DMS114 treated with DMSO at 0.1 percent for 48 hours (cell line): ENCODE measurements at regions not wholly inside any gene's neighbourhood (a gene's known extent, or its start where the extent isn't known, plus 50 kb on each side); places are given as distances from the start of the nearest gene placed in this dataset.

Source experiments
- DNase-seq: peaks from one replicate; lab custom pipeline; 2025; ENCODE audit not compliant: unreplicated experiment; lab: John Stamatoyannopoulos, UW

GRCh38 chr12:4223273-4223845, 50.2 kb upstream of the CCND2 start:
- no peak for DNase-seq

- DNase-seq, result no peak
These were observed 52.3 kb upstream of the CCND2 start for GRCh38 chr12:4221258-4221620.

- no peak for DNase-seq
These were observed 52.9 kb upstream of the CCND2 start for GRCh38 chr12:4220536-4221257.

GRCh38 chr12:4217091-4217490, 56.5 kb upstream of the CCND2 start:
- DNase-seq, result no peak

- no peak for DNase-seq
These were observed 57.2 kb upstream of the CCND2 start for GRCh38 chr12:4216187-4216927.

GRCh38 chr12:4215229-4216186, 58.1 kb upstream of the CCND2 start:
- DNase-seq, result no peak

- DNase-seq, result no peak
These were observed 58.7 kb upstream of the CCND2 start for GRCh38 chr12:4214877-4215228.

- no peak for DNase-seq
These were observed 60.1 kb upstream of the CCND2 start for GRCh38 chr12:4213471-4213870.

GRCh38 chr12:4212845-4213244, 60.7 kb upstream of the CCND2 start:
- no peak for DNase-seq

GRCh38 chr12:4211372-4211771, 62.2 kb upstream of the CCND2 start:
- DNase-seq, result no peak

- DNase-seq, result no peak
These were observed 63.4 kb upstream of the CCND2 start for GRCh38 chr12:4210183-4210582.

- no peak for DNase-seq
These were observed 67.1 kb upstream of the CCND2 start for GRCh38 chr12:4206470-4206869.

- DNase-seq, result no peak
These were observed 69.7 kb upstream of the CCND2 start for GRCh38 chr12:4203772-4204376.

GRCh38 chr12:4202918-4203317, 70.6 kb upstream of the CCND2 start:
- no peak for DNase-seq

- DNase-seq, result no peak
These were observed 71.1 kb upstream of the CCND2 start for GRCh38 chr12:4202487-4202886.

- no peak for DNase-seq
These were observed 72.0 kb upstream of the CCND2 start for GRCh38 chr12:4201333-4202100.

GRCh38 chr12:4197922-4198763, 75.4 kb upstream of the CCND2 start:
- no peak for DNase-seq

GRCh38 chr12:4196805-4197420, 76.6 kb upstream of the CCND2 start:
- no peak for DNase-seq

GRCh38 chr12:4194668-4195067, 78.9 kb upstream of the CCND2 start:
- DNase-seq, result no peak
